HCT116 (cell line): ENCODE measurements at regions not wholly inside any gene's neighbourhood (a gene's known extent, or its start where the extent isn't known, plus 50 kb on each side); places are given as distances from the start of the nearest gene placed in this dataset.

Experiments used
- EZH2 ChIP-seq: fragments of 200-600 bp; sonication (generic); IDR thresholded peaks from 2 replicates; pipeline ENCODE4 v1.6.1; 2017; ENCODE audit warnings: antibody characterized with exemption, mixed run types
- POLR2AphosphoS5 ChIP-seq: IDR thresholded peaks from 2 replicates; pipeline ENCODE4 v1.6.1; 2011; ENCODE audit warnings: mild to moderate bottlenecking, low read depth, low read length, moderate library complexity
- TF ChIP-seq, protein P1 (sequence below), 3 experiments: fragments of 200-600 bp in 1 of 3; sonication (generic) in 1 of 3; IDR thresholded peaks in 2 of 3; conservative IDR thresholded peaks in 1 of 3; 2 replicates each; pipeline ENCODE4 v1.5.1; 2012 to 2017; ENCODE audit warnings: low read depth in 2 of 3, low read length in 2 of 3, antibody characterized with exemption in 1 of 3, borderline replicate concordance in 1 of 3, control low read depth in 1 of 3, mild to moderate bottlenecking in 1 of 3, mixed read lengths in 1 of 3, mixed run types in 1 of 3, moderate library complexity in 1 of 3; ENCODE audit not compliant: insufficient read depth in 1 of 3

DNA sequence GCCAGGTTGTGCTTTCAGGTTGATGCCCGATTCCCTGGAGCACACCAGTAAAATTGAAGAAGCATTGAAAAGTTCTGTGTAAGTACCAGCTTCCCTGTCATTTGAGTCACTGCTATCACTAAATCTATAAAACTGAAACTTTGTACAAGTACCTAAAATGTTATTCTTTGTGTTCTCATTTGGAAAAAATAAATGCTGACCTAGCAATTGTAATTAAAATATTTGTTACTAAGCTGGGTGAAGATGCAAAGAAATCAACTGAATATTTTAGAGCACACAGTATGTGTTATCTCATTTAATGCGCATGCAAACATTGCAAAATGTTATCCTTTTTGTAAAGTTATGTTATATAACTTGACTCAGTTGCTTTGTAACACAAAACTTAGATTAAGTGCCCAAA is 733.7 kb downstream of the TBL1XR1 start:
- TF ChIP-seq EZH2, result no peak
- TF ChIP-seq, protein P1, sequence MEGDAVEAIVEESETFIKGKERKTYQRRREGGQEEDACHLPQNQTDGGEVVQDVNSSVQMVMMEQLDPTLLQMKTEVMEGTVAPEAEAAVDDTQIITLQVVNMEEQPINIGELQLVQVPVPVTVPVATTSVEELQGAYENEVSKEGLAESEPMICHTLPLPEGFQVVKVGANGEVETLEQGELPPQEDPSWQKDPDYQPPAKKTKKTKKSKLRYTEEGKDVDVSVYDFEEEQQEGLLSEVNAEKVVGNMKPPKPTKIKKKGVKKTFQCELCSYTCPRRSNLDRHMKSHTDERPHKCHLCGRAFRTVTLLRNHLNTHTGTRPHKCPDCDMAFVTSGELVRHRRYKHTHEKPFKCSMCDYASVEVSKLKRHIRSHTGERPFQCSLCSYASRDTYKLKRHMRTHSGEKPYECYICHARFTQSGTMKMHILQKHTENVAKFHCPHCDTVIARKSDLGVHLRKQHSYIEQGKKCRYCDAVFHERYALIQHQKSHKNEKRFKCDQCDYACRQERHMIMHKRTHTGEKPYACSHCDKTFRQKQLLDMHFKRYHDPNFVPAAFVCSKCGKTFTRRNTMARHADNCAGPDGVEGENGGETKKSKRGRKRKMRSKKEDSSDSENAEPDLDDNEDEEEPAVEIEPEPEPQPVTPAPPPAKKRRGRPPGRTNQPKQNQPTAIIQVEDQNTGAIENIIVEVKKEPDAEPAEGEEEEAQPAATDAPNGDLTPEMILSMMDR (IDR thresholded peaks at IDR 0.05 in 2 of 3, conservative IDR thresholded peaks at IDR 0.05 in 1 of 3; ENCODE audit: borderline replicate concordance in 1 of 3, insufficient read depth in 1 of 3, low read depth in 2 of 3, low read length in 2 of 3), result no peak
- no peak for TF ChIP-seq POLR2AphosphoS5
